ENCODE measurements at regions not wholly inside any gene's neighbourhood (a gene's known extent, or its start where the extent isn't known, plus 50 kb on each side); places are given as distances from the start of the nearest gene placed in this dataset.
A peak's percentile ranks its signal among the peaks of the same experiment; 100 is the strongest.
"Not testable (repeated sequence)": the region's sequence is repeated elsewhere in the genome, so short reads cannot be mapped to it uniquely, and the experiment has no call there.

GRCh38 chr5:106397700-106398099, 1273.0 kb downstream of the EFNA5 start:
- Histone ChIP-seq H3K27me3 (replicated peaks) (no peaks in the 10 kb centered on the region), H3K27ac (peak overlapping the region; percentile 93), H3K4me3 (ENCODE audit: low read depth, low read length) (no peak overlapping the region), H3K36me3 (replicated peaks) (no peaks in the 10 kb centered on the region)
- in situ Hi-C loops (cut with HindIII; ENCODE audit: low pct_ligation_motif_present, low sequenced_read_pairs), result no loop called here
- TF ChIP-seq CTCF (IDR thresholded peaks at IDR 0.05; ENCODE audit: low read depth, low read length, missing control alignments), result no peak
- DNase-seq, result peak; percentile 98

GRCh38 chr5:106393276-106393675, 1277.5 kb downstream of the EFNA5 start:
- TF ChIP-seq CTCF (IDR thresholded peaks at IDR 0.05; ENCODE audit: low read depth, low read length, missing control alignments), result no peak
- no peaks in the 10 kb centered on the region for H3K27me3 ChIP-seq (replicated peaks)
- no peak overlapping the region for H3K4me3 ChIP-seq (ENCODE audit: low read depth, low read length)
- H3K27ac ChIP-seq, result peak overlapping the region; percentile 59
- DNase-seq, result no peak
- no peaks in the 10 kb centered on the region for H3K36me3 ChIP-seq (replicated peaks)
- in situ Hi-C loops (cut with HindIII; ENCODE audit: low pct_ligation_motif_present, low sequenced_read_pairs), result no loop called here

- no peak for TF ChIP-seq CTCF (IDR thresholded peaks at IDR 0.05; ENCODE audit: low read depth, low read length, missing control alignments)
- H3K36me3 ChIP-seq (replicated peaks), result no peaks in the 10 kb centered on the region
- DNase-seq, result peak; percentile 72
- H3K27ac ChIP-seq, result peak overlapping the region; percentile 59
- in situ Hi-C loops (cut with HindIII; ENCODE audit: low pct_ligation_motif_present, low sequenced_read_pairs), result no loop called here
- no peaks in the 10 kb centered on the region for H3K27me3 ChIP-seq (replicated peaks)
- no peak overlapping the region for H3K4me3 ChIP-seq (ENCODE audit: low read depth, low read length)
Measured at GRCh38 chr5:106392766-106393165, 1278.0 kb downstream of the EFNA5 start.

- in situ Hi-C loops (cut with HindIII; ENCODE audit: low pct_ligation_motif_present, low sequenced_read_pairs); H3K27me3 ChIP-seq (replicated peaks); H3K4me3 ChIP-seq (ENCODE audit: low read depth, low read length); DNase-seq; H3K36me3 ChIP-seq (replicated peaks); H3K27ac ChIP-seq: not testable (repeated sequence)
Measured at GRCh38 chr5:106387767-106388166, 1283.0 kb downstream of the EFNA5 start.

GRCh38 chr5:106386287-106386686, 1284.5 kb downstream of the EFNA5 start:
- Histone ChIP-seq H3K4me3 (ENCODE audit: low read depth, low read length) (no peak overlapping the region), H3K36me3 (replicated peaks) (no peaks in the 10 kb centered on the region), H3K27ac (no peak overlapping the region), H3K27me3 (replicated peaks) (no peaks in the 10 kb centered on the region)
- TF ChIP-seq CTCF (IDR thresholded peaks at IDR 0.05; ENCODE audit: low read depth, low read length, missing control alignments), result no peak
- DNase-seq, result no peak
- in situ Hi-C loops (cut with HindIII; ENCODE audit: low pct_ligation_motif_present, low sequenced_read_pairs), result no loop called here

- peak; percentile 52 for DNase-seq
- Histone ChIP-seq H3K4me3 (ENCODE audit: low read depth, low read length) (no peak overlapping the region), H3K36me3 (replicated peaks) (no peaks in the 10 kb centered on the region), H3K27ac (no peak overlapping the region), H3K27me3 (replicated peaks) (no peaks in the 10 kb centered on the region)
- TF ChIP-seq CTCF (IDR thresholded peaks at IDR 0.05; ENCODE audit: low read depth, low read length, missing control alignments), result no peak
- in situ Hi-C loops (cut with HindIII; ENCODE audit: low pct_ligation_motif_present, low sequenced_read_pairs), result no loop called here
Measured at GRCh38 chr5:106380736-106381135, 1290.0 kb downstream of the EFNA5 start.
